ENCODE measurements at regions not wholly inside any gene's neighbourhood (a gene's known extent, or its start where the extent isn't known, plus 50 kb on each side); places are given as distances from the start of the nearest gene placed in this dataset.

- ChIA-PET CTCF (no interaction called here), POLR2A (no interaction called here), SMC1A (ENCODE audit: uncharacterized antibody, unreplicated experiment) (no interaction called here), RAD21 (ENCODE audit: unreplicated experiment) (no interaction called here)
- no TSS peak for BruUV-seq (replicated peaks)
- FAIRE-seq, result no peak
- H3K36me3 ChIP-seq (ENCODE audit: control insufficient read depth in 2 of 2, insufficient read depth in 2 of 2, low read length in 1 of 2), result no peaks in the 10 kb centered on the region
- no peaks in the 10 kb centered on the region for H3K9me3 ChIP-seq (replicated peaks; ENCODE audit: control insufficient read depth, insufficient read depth, low read length)
- no peaks in the 10 kb centered on the region for H3K79me2 ChIP-seq (ENCODE audit: control insufficient read depth, insufficient read depth, low read length)
- no peak overlapping the region for H2AFZ ChIP-seq (ENCODE audit: control insufficient read depth, low read depth, low read length)
- no peak for ATAC-seq
- in situ Hi-C loops (cut with MboI), result no loop called here
- no peak overlapping the region for H3K27ac ChIP-seq (ENCODE audit: control insufficient read depth, insufficient read depth)
- H3K4me3 ChIP-seq, result no peak overlapping the region
- no peaks in the 10 kb centered on the region for H3K27me3 ChIP-seq (replicated peaks in 1 of 2; ENCODE audit: control insufficient read depth in 2 of 2, insufficient read depth in 2 of 2, low read length in 1 of 2)
- H3K4me2 ChIP-seq (ENCODE audit: control insufficient read depth, insufficient read depth), result no peak overlapping the region
- 38% methylated on average over 2 of the region's 2 CpGs for WGBS (ENCODE audit: insufficient coverage, insufficient replicate concordance, low lambda C conversion rate, missing lambda C conversion rate)
- TF ChIP-seq NFIC (IDR thresholded peaks at IDR 0.05; ENCODE audit: low read depth, low read length) (no peak), HDAC6 (IDR thresholded peaks at IDR 0.05; ENCODE audit: unreplicated experiment) (no peak), CBX3 (IDR thresholded peaks at IDR 0.05; ENCODE audit: borderline replicate concordance, low read depth) (no peak), RAD21 (IDR thresholded peaks at IDR 0.05; ENCODE audit: insufficient read depth, low read depth, low read length) (no peak), NR2F1 (conservative IDR thresholded peaks at IDR 0.05) (no peak), SMARCA5 (IDR thresholded peaks at IDR 0.05) (no peak), SREBF2 (IDR thresholded peaks at IDR 0.05; ENCODE audit: low read length) (no peak), KDM1A (IDR thresholded peaks at IDR 0.05; ENCODE audit: borderline replicate concordance) (no peak), SUZ12 (IDR thresholded peaks at IDR 0.05; ENCODE audit: unreplicated experiment) (no peak), SMAD1 (IDR thresholded peaks at IDR 0.05; ENCODE audit: low read depth, partially characterized antibody) (no peak), GABPA (IDR thresholded peaks at IDR 0.05; ENCODE audit: low read depth) (no peak), ATF7 (IDR thresholded peaks at IDR 0.05; ENCODE audit: low read depth) (no peak), LARP7 (IDR thresholded peaks at IDR 0.05) (no peak)
- TF ChIP-seq, protein P1, sequence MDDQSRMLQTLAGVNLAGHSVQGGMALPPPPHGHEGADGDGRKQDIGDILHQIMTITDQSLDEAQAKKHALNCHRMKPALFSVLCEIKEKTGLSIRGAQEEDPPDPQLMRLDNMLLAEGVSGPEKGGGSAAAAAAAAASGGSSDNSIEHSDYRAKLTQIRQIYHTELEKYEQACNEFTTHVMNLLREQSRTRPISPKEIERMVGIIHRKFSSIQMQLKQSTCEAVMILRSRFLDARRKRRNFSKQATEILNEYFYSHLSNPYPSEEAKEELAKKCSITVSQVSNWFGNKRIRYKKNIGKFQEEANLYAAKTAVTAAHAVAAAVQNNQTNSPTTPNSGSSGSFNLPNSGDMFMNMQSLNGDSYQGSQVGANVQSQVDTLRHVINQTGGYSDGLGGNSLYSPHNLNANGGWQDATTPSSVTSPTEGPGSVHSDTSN (IDR thresholded peaks at IDR 0.05; ENCODE audit: insufficient replicate concordance, low read depth, low read length), result no peak
- TF ChIP-seq, protein P2, sequence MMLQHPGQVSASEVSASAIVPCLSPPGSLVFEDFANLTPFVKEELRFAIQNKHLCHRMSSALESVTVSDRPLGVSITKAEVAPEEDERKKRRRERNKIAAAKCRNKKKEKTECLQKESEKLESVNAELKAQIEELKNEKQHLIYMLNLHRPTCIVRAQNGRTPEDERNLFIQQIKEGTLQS (IDR thresholded peaks at IDR 0.05; ENCODE audit: borderline replicate concordance, extremely low read depth, low read depth, low read length), result no peak
- H3K9ac ChIP-seq (ENCODE audit: control insufficient read depth, insufficient read depth, low read length), result no peak overlapping the region
- H4K20me1 ChIP-seq (ENCODE audit: control insufficient read depth, insufficient read depth), result no peaks in the 10 kb centered on the region
- intact Hi-C loops (cut with micrococcal nuclease; ENCODE audit: unreplicated experiment), result no loop called here
- DNase-seq (ENCODE audit: low read depth, low spot score), result no peak
- no peaks in the 10 kb centered on the region for H3K4me1 ChIP-seq (ENCODE audit: control insufficient read depth, insufficient read depth, low read length)
Observed at GRCh38 chrX:22424122-22424915, 151.6 kb downstream of the CBLL2 start.
